IMR-90 (cell line): ENCODE measurements at regions not wholly inside any gene's neighbourhood (a gene's known extent, or its start where the extent isn't known, plus 50 kb on each side); places are given as distances from the start of the nearest gene placed in this dataset.

Experiments used
- ATAC-seq: fragments of 200-7000 bp; cut with Tn5 transposase; 2 replicates; pipeline ENCODE4 v1.9.1; 2020; ENCODE audit warnings: low read depth, mild to moderate bottlenecking, moderate library complexity
- BruUV-seq: library from RNA; stranded (reverse); fragments of 400-500 nt; replicated peaks from 2 replicates; lab custom pipeline; 2021; lab: Mats Ljungman, UMichigan
- CTCF ChIA-PET: fragments of 300-600 bp; formaldehyde crosslinking; extraction: SDS; loops from one replicate; lab custom pipeline; 2021; ENCODE audit warnings: antibody characterized with exemption; lab: Yijun Ruan, JAX
- POLR2A ChIA-PET: fragments of 300-600 bp; sonication (Branson Sonifier 250); formaldehyde crosslinking; loops from one replicate; lab custom pipeline; 2022; ENCODE audit warnings: antibody characterized with exemption; ENCODE audit not compliant: unreplicated experiment; lab: Charles Lee
- DNase-seq: peaks from one replicate; pipeline ENCODE4 v3.0.0; 2013
- H2AFZ ChIP-seq: replicated peaks from 2 replicates; pipeline ENCODE3; 2013; ENCODE audit warnings: low read length, mild to moderate bottlenecking; ENCODE audit not compliant: poor library complexity
- H2AK5ac ChIP-seq: 2 replicates; pipeline ENCODE4 v1.6.1; 2013; ENCODE audit warnings: low read depth, low read length, inconsistent platforms
- H2AK9ac ChIP-seq: replicated peaks from 2 replicates; pipeline ENCODE3; 2013; ENCODE audit warnings: mild to moderate bottlenecking, low read depth, low read length, moderate library complexity; ENCODE audit not compliant: poor library complexity
- H2BK120ac ChIP-seq: 2 replicates; pipeline ENCODE4 v1.6.1; 2013; ENCODE audit warnings: low read depth, low read length, inconsistent platforms
- H2BK15ac ChIP-seq: 3 replicates; pipeline ENCODE4 v1.6.1; 2013; ENCODE audit warnings: low read depth, low read length, inconsistent platforms
- H2BK20ac ChIP-seq: 2 replicates; pipeline ENCODE4 v1.6.1; 2013; ENCODE audit warnings: low read depth, mild to moderate bottlenecking, inconsistent platforms, low read length, moderate library complexity
- H2BK5ac ChIP-seq: 2 replicates; pipeline ENCODE4 v1.6.1; 2013; ENCODE audit warnings: mild to moderate bottlenecking, low read depth, low read length, inconsistent platforms; ENCODE audit not compliant: poor library complexity, severe bottlenecking
- H3K14ac ChIP-seq: replicated peaks from 2 replicates; pipeline ENCODE4 v1.6.1; 2013; ENCODE audit warnings: low read depth, low read length, inconsistent platforms
- H3K18ac ChIP-seq: 2 replicates; pipeline ENCODE4 v1.6.1; 2013; ENCODE audit warnings: low read depth, low read length, control low read depth
- H3K23ac ChIP-seq: 2 replicates; pipeline ENCODE4 v1.6.1; 2013; ENCODE audit warnings: low read depth, low read length, inconsistent platforms
- H3K27ac ChIP-seq: 2 replicates; pipeline ENCODE4 v1.5.1; 2013; ENCODE audit warnings: mild to moderate bottlenecking, control low read depth, low read length; ENCODE audit not compliant: insufficient read depth
- H3K27me3 ChIP-seq: 2 replicates; pipeline ENCODE4 v1.6.1; 2013; ENCODE audit warnings: low read length; ENCODE audit not compliant: control insufficient read depth, insufficient read depth
- H3K36me3 ChIP-seq: 2 replicates; pipeline ENCODE4 v1.6.1; 2013; ENCODE audit warnings: low read length, mixed read lengths; ENCODE audit not compliant: control insufficient read depth, insufficient read depth
- H3K4ac ChIP-seq: 2 replicates; pipeline ENCODE4 v1.6.1; 2013; ENCODE audit warnings: low read depth, low read length, inconsistent platforms
- H3K4me1 ChIP-seq: 2 replicates; pipeline ENCODE4 v1.6.1; 2013; ENCODE audit warnings: low read length, mixed read lengths; ENCODE audit not compliant: control insufficient read depth, insufficient read depth
- H3K4me2 ChIP-seq: 2 replicates; pipeline ENCODE4 v1.6.1; 2013; ENCODE audit warnings: low read depth, mild to moderate bottlenecking, control low read depth, low read length, moderate library complexity
- H3K4me3 ChIP-seq: 2 replicates; pipeline ENCODE4 v1.5.1; 2013; ENCODE audit warnings: low read depth, mild to moderate bottlenecking, control low read depth, low read length, moderate library complexity; ENCODE audit not compliant: insufficient read depth
- H3K56ac ChIP-seq: 2 replicates; pipeline ENCODE4 v1.6.1; 2013; ENCODE audit warnings: low read length, inconsistent platforms; ENCODE audit not compliant: insufficient read depth; ENCODE audit errors: extremely low read depth
- H3K79me1 ChIP-seq, 2 experiments: 2 replicates each; pipeline ENCODE4 v1.6.1; 2013; ENCODE audit warnings: low read length in 2 of 2, inconsistent platforms in 1 of 2, low read depth in 1 of 2
- H3K9ac ChIP-seq: 2 replicates; pipeline ENCODE4 v1.6.1; 2013; ENCODE audit warnings: low read depth, low read length, control low read depth
- H3K9me1 ChIP-seq: 2 replicates; pipeline ENCODE4 v1.6.1; 2013; ENCODE audit warnings: low read length, inconsistent platforms; ENCODE audit not compliant: insufficient read depth
- H3K9me3 ChIP-seq: 2 replicates; pipeline ENCODE4 v1.6.1; 2013; ENCODE audit warnings: low read length; ENCODE audit not compliant: control insufficient read depth, insufficient read depth
- H4K20me1 ChIP-seq: 2 replicates; pipeline ENCODE4 v1.6.1; 2013; ENCODE audit warnings: low read length, inconsistent platforms; ENCODE audit not compliant: insufficient read depth
- H4K5ac ChIP-seq: 2 replicates; pipeline ENCODE4 v1.6.1; 2013; ENCODE audit warnings: mild to moderate bottlenecking, low read depth, low read length, control low read depth
- H4K8ac ChIP-seq, 2 experiments: 2 replicates each; pipeline ENCODE4 v1.6.1; 2013; ENCODE audit warnings: low read depth in 2 of 2, low read length in 2 of 2, control low read depth in 1 of 2, inconsistent platforms in 1 of 2
- H4K91ac ChIP-seq: 2 replicates; pipeline ENCODE4 v1.6.1; 2013; ENCODE audit warnings: low read depth, low read length, inconsistent platforms; ENCODE audit not compliant: insufficient read depth
- BHLHE40 ChIP-seq: fragments of 150-350 bp; IDR thresholded peaks from 2 replicates; pipeline ENCODE4 v1.6.1; 2016; ENCODE audit warnings: mild to moderate bottlenecking, low read depth, low read length
- CEBPB ChIP-seq: IDR thresholded peaks from 2 replicates; pipeline ENCODE4 v1.6.1; 2012; ENCODE audit warnings: low read depth, low read length, improper control_type of control experiment
- MAZ ChIP-seq: IDR thresholded peaks from 2 replicates; pipeline ENCODE4 v1.6.1; 2012; ENCODE audit warnings: low read depth, mild to moderate bottlenecking, low read length, improper control_type of control experiment, moderate library complexity, borderline replicate concordance
- MXI1 ChIP-seq: IDR thresholded peaks from 2 replicates; pipeline ENCODE4 v1.6.1; 2012; ENCODE audit warnings: low read depth, mild to moderate bottlenecking, low read length, moderate library complexity, borderline replicate concordance
- NFE2L2 ChIP-seq: fragments of 150-350 bp; IDR thresholded peaks from 2 replicates; pipeline ENCODE4 v1.6.1; 2016; ENCODE audit warnings: low read depth, mild to moderate bottlenecking, low read length
- POLR2A ChIP-seq: IDR thresholded peaks from 2 replicates; pipeline ENCODE4 v1.6.1; 2012; ENCODE audit warnings: mild to moderate bottlenecking, low read depth, low read length
- RCOR1 ChIP-seq: IDR thresholded peaks from 2 replicates; pipeline ENCODE4 v1.6.1; 2012; ENCODE audit warnings: mild to moderate bottlenecking, low read length, improper control_type of control experiment; ENCODE audit not compliant: insufficient replicate concordance
- WGBS, 2 experiments: methylation state at CpG; one replicate each; pipeline versions ENCODE4 v1.1.5 to v1.1.7; 2013; ENCODE audit warnings: missing lambda C conversion rate in 2 of 2; ENCODE audit not compliant: insufficient read length in 1 of 2; ENCODE audit errors: extremely low coverage in 2 of 2; 5-methylcytosine and 5-hydroxymethylcytosine counted together
- dilution Hi-C: fragments of 300-500 bp; cut with HindIII; formaldehyde crosslinking; loops from one replicate; pipeline ENCODE4 v1.14.3; 2018; ENCODE audit warnings: low sequenced_read_pairs; ENCODE audit not compliant: unreplicated experiment
- in situ Hi-C: fragments of 300-500 bp; cut with MboI; formaldehyde crosslinking; loops from 3 replicates; pipeline ENCODE4 v1.14.3; 2019; ENCODE audit warnings: low sequenced_read_pairs, inconsistent platforms, mixed read lengths
- intact Hi-C: fragments of 100-400 bp; cut with micrococcal nuclease; formaldehyde crosslinking; loops from 2 replicates; pipeline ENCODE4 v1.10.0; 2022
- TF ChIP-seq, protein P1 (sequence below): conservative IDR thresholded peaks from 2 replicates; pipeline ENCODE4 v1.5.1; 2012; ENCODE audit warnings: mild to moderate bottlenecking, low read depth, low read length, improper control_type of control experiment

DNA sequence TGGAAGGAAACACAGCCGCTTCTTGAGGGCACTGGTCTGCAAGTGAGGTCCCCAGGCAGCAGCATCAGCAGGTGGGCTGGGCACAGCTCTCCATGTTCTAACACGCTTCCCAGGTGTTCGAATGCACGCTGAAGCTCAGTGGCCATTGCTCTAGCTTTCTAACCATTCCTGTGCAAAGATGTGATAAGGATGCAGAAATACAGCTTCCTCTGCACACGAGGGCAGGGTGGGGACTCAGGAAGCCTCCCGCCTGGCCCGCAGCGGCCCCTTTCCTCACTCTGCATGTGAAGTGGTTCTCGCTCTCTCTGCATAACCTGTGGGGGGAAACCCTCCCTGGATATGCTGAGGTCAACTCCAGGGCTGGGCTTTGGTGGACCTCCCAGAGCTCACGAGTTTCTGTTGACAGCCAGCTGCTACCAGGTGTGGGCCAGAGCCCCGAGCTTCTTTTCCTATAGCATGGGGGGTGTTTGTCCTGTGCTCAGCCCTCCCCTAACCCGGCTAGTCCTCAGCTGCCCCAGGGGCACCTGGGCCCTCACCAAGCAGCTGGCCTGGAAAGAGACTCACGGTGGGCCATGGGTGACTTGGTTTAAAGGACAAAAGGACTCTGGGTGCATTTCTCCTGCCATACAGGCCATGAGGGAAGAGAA, 168.2 kb downstream of the TEX29 start:
- Histone ChIP-seq H4K5ac (no peak overlapping the region), H3K27me3 (no peaks in the 10 kb centered on the region), H3K79me1 (no peaks in the 10 kb centered on the region), H3K27ac (no peak overlapping the region), H2BK120ac (no peak overlapping the region), H4K20me1 (no peaks in the 10 kb centered on the region), H3K9me1 (no peaks in the 10 kb centered on the region), H2AK5ac (no peak overlapping the region), H3K14ac (no peak overlapping the region), H2BK20ac (no peak overlapping the region), H3K56ac (no peak overlapping the region), H2AFZ (no peak overlapping the region), H4K91ac (no peak overlapping the region), H3K4me3 (no peak overlapping the region), H3K9me3 (peaks cover 39% of the 10 kb centered on the region), H2BK5ac (no peak overlapping the region), H3K23ac (no peak overlapping the region), H3K36me3 (no peaks in the 10 kb centered on the region), H3K9ac (no peak overlapping the region), H3K4ac (no peak overlapping the region), H3K4me2 (no peak overlapping the region), H3K4me1 (no peaks in the 10 kb centered on the region), H4K8ac (no peak overlapping the region), H3K18ac (no peak overlapping the region), H2BK15ac (no peak overlapping the region), H2AK9ac (no peak overlapping the region)
- no TSS peak for BruUV-seq
- dilution Hi-C loops (no loop called here), intact Hi-C loops (no loop called here), in situ Hi-C loops (no loop called here)
- ChIA-PET CTCF (no interaction called here), POLR2A (no interaction called here)
- DNase-seq (no peak), ATAC-seq (no peak)
- no peak for TF ChIP-seq BHLHE40
- TF ChIP-seq RCOR1, result no peak
- no peak for TF ChIP-seq POLR2A
- TF ChIP-seq MAZ, result no peak
- TF ChIP-seq MXI1, result no peak
- TF ChIP-seq NFE2L2, result no peak
- TF ChIP-seq, protein P1, sequence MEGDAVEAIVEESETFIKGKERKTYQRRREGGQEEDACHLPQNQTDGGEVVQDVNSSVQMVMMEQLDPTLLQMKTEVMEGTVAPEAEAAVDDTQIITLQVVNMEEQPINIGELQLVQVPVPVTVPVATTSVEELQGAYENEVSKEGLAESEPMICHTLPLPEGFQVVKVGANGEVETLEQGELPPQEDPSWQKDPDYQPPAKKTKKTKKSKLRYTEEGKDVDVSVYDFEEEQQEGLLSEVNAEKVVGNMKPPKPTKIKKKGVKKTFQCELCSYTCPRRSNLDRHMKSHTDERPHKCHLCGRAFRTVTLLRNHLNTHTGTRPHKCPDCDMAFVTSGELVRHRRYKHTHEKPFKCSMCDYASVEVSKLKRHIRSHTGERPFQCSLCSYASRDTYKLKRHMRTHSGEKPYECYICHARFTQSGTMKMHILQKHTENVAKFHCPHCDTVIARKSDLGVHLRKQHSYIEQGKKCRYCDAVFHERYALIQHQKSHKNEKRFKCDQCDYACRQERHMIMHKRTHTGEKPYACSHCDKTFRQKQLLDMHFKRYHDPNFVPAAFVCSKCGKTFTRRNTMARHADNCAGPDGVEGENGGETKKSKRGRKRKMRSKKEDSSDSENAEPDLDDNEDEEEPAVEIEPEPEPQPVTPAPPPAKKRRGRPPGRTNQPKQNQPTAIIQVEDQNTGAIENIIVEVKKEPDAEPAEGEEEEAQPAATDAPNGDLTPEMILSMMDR, result no peak
- TF ChIP-seq CEBPB, result no peak
- WGBS, 2 experiments, result 0% methylated on average over 1 of the region's 13 CpGs; no CpG with 5 or more reads in 1 of the 2 experiments
